Panc1 (cell line): ENCODE measurements at regions not wholly inside any gene's neighbourhood (a gene's known extent, or its start where the extent isn't known, plus 50 kb on each side); places are given as distances from the start of the nearest gene placed in this dataset.

Experiments used
- ATAC-seq: fragments of 200-7000 bp; cut with Tn5 transposase; 2 replicates; pipeline ENCODE4 v1.9.1; 2020; ENCODE audit warnings: mild to moderate bottlenecking, moderate library complexity
- BruUV-seq: library from RNA; stranded (reverse); fragments of 400-500 nt; replicated peaks from 2 replicates; lab custom pipeline; 2021; lab: Mats Ljungman, UMichigan
- CTCF ChIA-PET: fragments of 300-600 bp; sonication (Branson Sonifier 250); formaldehyde crosslinking; loops from one replicate; lab custom pipeline; 2022; ENCODE audit warnings: antibody characterized with exemption; lab: Charles Lee
- POLR2A ChIA-PET: fragments of 300-600 bp; sonication (Branson Sonifier 250); formaldehyde crosslinking; loops from one replicate; lab custom pipeline; 2022; ENCODE audit warnings: antibody characterized with exemption; lab: Charles Lee
- DNase-seq: peaks from one replicate; pipeline ENCODE4 v3.0.0-alpha.2; 2010; ENCODE audit warnings: low read depth, low spot score
- H3K27ac ChIP-seq: 2 replicates; pipeline ENCODE4 v1.5.1; 2011; ENCODE audit warnings: mild to moderate bottlenecking, low read length, inconsistent platforms
- H3K27me3 ChIP-seq: fragments of 200-500 bp; sonication (Bioruptor generic); 2 replicates; pipeline ENCODE4 v1.6.0; 2014; ENCODE audit warnings: low read length, inconsistent platforms; ENCODE audit not compliant: control insufficient read depth, insufficient read depth
- H3K36me3 ChIP-seq: fragments of 200-500 bp; sonication (Bioruptor generic); 2 replicates; pipeline ENCODE4 v1.5.1; 2014; ENCODE audit warnings: inconsistent platforms, mild to moderate bottlenecking, low read length, moderate library complexity; ENCODE audit not compliant: control insufficient read depth, insufficient read depth
- H3K4me1 ChIP-seq: 2 replicates; pipeline ENCODE4 v1.5.1; 2011; ENCODE audit warnings: inconsistent platforms, mild to moderate bottlenecking, low read length, moderate library complexity; ENCODE audit not compliant: control insufficient read depth, insufficient read depth
- H3K4me3 ChIP-seq, 2 experiments: 2 replicates each; pipeline ENCODE4 v1.5.1; 2011 to 2012; ENCODE audit warnings: low read depth in 2 of 2, low read length in 2 of 2, mild to moderate bottlenecking in 2 of 2, inconsistent platforms in 1 of 2, moderate library complexity in 1 of 2
- H3K9me3 ChIP-seq: fragments of 200-500 bp; sonication (Bioruptor generic); 2 replicates; pipeline ENCODE4 v1.5.1; 2014; ENCODE audit warnings: low read depth, mild to moderate bottlenecking, inconsistent platforms, low read length, moderate library complexity; ENCODE audit not compliant: control insufficient read depth, insufficient read depth
- POLR2AphosphoS5 ChIP-seq: IDR thresholded peaks from 2 replicates; pipeline ENCODE4 v1.6.1; 2012; ENCODE audit warnings: mild to moderate bottlenecking, low read depth, low read length, moderate library complexity
- SIN3A ChIP-seq: IDR thresholded peaks from 2 replicates; pipeline ENCODE4 v1.6.1; 2012; ENCODE audit warnings: low read depth, mild to moderate bottlenecking, low read length, moderate library complexity, borderline replicate concordance; ENCODE audit not compliant: insufficient read depth
- TCF7L2 ChIP-seq: IDR thresholded peaks from 2 replicates; pipeline ENCODE4 v1.6.1; 2011; ENCODE audit warnings: mild to moderate bottlenecking, low read depth, low read length, inconsistent platforms
- in situ Hi-C: cut with HindIII; loops from 2 replicates; pipeline ENCODE4 v1.10.0; 2016; ENCODE audit warnings: low sequenced_read_pairs, low pct_unique_long_range_greater_than_20kb
- intact Hi-C: fragments of 100-400 bp; cut with micrococcal nuclease; formaldehyde crosslinking; loops from one replicate; pipeline ENCODE4 v1.10.0; 2022; ENCODE audit not compliant: unreplicated experiment
- TF ChIP-seq, protein P1 (sequence below), 2 experiments: IDR thresholded peaks; 2 replicates each; pipeline ENCODE4 v1.6.1; 2011 to 2012; ENCODE audit warnings: low read depth in 2 of 2, control low read depth in 1 of 2, low read length in 1 of 2, mild to moderate bottlenecking in 1 of 2, moderate library complexity in 1 of 2; ENCODE audit not compliant: insufficient read depth in 1 of 2
- TF ChIP-seq, protein P2 (sequence below): fragments of 450-650 bp; IDR thresholded peaks from 2 replicates; pipeline ENCODE4 v1.5.1; 2017; ENCODE audit warnings: mild to moderate bottlenecking

DNA sequence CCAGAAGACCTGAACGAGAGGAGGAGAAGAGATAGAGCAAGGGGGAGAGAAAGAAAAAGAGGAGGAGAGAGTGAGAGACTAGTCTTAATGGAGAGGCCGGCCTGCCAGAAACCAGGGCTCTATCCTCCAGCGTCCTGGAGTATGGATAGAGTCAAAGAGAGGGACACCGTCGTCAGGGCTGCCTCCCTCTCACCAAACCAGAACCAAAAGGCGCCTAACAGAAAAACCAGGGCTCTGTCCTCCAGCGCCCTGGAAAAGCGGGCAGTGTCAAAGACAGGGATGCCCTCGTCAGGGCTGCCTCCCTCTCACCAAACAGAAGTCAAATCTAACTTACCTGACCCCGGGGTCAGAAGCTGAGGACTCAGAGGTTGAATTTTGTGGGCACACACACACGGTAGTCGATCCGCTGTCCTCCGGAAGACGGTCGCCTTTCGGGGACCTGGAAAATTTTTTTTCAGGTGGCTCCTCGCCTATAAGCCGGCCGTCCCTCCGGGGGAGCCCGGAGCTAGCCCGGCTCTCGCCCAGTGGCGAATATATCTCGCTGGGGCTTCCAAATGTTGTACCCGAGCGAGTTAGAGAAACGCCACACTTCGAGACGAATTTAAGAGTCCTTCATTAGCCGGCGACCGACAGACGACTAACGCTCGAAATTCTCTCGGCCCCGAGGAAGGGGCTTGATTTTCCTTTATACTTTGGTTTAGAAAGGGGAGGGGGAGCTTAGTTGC is 148.2 kb downstream of the TRIM27 start:
- Histone ChIP-seq H3K27ac (no peak overlapping the region), H3K27me3 (no peaks in the 10 kb centered on the region), H3K9me3 (no peaks in the 10 kb centered on the region), H3K4me3 (no peak overlapping the region), H3K36me3 (no peaks in the 10 kb centered on the region), H3K4me1 (peaks cover 12% of the 10 kb centered on the region)
- DNase-seq (no peak), ATAC-seq (no peak)
- TF ChIP-seq, protein P1, sequence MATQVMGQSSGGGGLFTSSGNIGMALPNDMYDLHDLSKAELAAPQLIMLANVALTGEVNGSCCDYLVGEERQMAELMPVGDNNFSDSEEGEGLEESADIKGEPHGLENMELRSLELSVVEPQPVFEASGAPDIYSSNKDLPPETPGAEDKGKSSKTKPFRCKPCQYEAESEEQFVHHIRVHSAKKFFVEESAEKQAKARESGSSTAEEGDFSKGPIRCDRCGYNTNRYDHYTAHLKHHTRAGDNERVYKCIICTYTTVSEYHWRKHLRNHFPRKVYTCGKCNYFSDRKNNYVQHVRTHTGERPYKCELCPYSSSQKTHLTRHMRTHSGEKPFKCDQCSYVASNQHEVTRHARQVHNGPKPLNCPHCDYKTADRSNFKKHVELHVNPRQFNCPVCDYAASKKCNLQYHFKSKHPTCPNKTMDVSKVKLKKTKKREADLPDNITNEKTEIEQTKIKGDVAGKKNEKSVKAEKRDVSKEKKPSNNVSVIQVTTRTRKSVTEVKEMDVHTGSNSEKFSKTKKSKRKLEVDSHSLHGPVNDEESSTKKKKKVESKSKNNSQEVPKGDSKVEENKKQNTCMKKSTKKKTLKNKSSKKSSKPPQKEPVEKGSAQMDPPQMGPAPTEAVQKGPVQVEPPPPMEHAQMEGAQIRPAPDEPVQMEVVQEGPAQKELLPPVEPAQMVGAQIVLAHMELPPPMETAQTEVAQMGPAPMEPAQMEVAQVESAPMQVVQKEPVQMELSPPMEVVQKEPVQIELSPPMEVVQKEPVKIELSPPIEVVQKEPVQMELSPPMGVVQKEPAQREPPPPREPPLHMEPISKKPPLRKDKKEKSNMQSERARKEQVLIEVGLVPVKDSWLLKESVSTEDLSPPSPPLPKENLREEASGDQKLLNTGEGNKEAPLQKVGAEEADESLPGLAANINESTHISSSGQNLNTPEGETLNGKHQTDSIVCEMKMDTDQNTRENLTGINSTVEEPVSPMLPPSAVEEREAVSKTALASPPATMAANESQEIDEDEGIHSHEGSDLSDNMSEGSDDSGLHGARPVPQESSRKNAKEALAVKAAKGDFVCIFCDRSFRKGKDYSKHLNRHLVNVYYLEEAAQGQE (IDR thresholded peaks at IDR 0.05; ENCODE audit: insufficient read depth in 1 of 2, low read depth in 2 of 2, low read length in 1 of 2), result no peak
- TF ChIP-seq POLR2AphosphoS5 (no peak), SIN3A (no peak), TCF7L2 (no peak)
- TF ChIP-seq, protein P2, sequence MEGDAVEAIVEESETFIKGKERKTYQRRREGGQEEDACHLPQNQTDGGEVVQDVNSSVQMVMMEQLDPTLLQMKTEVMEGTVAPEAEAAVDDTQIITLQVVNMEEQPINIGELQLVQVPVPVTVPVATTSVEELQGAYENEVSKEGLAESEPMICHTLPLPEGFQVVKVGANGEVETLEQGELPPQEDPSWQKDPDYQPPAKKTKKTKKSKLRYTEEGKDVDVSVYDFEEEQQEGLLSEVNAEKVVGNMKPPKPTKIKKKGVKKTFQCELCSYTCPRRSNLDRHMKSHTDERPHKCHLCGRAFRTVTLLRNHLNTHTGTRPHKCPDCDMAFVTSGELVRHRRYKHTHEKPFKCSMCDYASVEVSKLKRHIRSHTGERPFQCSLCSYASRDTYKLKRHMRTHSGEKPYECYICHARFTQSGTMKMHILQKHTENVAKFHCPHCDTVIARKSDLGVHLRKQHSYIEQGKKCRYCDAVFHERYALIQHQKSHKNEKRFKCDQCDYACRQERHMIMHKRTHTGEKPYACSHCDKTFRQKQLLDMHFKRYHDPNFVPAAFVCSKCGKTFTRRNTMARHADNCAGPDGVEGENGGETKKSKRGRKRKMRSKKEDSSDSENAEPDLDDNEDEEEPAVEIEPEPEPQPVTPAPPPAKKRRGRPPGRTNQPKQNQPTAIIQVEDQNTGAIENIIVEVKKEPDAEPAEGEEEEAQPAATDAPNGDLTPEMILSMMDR, result no peak
- POLR2A ChIA-PET, result no interaction called here
- CTCF ChIA-PET, result no interaction called here
- in situ Hi-C loops, result no loop called here
- BruUV-seq, result no TSS peak
- intact Hi-C loops, result no loop called here

DNA sequence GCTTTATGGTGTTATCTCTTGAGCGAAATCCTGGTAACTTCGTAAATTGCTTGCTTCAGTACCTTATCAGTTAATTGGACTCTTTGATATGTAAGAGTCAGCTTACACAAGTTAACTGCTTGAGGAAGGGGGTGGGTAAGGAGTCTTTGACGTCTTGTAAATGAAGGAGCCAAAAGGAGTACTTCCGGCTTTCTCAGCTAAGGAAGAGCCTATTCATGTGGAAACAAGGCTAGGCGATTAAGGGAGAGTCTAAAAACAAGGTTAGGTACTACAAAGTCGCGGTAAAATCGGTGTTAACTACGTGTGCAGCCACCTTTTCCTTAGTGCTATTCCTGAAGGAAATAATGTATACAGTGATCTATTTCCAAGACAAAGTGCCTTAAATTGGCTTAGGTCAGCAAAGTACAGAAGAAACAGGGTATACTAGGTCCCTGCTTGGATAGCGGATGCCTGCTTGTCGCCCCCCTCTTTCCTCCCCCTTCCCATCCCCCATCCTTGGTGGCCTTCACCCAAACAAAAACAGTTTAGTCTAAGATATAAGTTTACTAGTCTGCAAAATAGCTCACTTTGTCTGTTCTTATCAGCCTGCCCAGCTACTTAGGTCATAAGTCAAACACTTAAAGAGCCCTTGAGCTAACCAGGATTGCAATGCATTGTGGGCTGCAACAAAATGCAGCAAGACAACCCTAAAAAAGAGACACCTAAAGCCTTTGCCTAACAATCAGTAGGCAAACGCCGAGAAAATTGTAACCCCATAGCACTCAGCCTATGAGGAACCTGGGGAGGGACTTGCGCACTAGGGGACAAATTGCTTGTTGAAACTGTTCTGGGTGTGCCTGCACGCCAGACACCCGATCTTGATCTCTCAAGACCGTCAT is 147.3 kb downstream of the TRIM27 start:
- in situ Hi-C loops (no loop called here), intact Hi-C loops (no loop called here)
- H3K36me3 ChIP-seq, result no peaks in the 10 kb centered on the region
- no peaks in the 10 kb centered on the region for H3K9me3 ChIP-seq
- ATAC-seq (peak; percentile 40), DNase-seq (no peak)
- TF ChIP-seq, protein P2, result no peak
- TF ChIP-seq, protein P1 (IDR thresholded peaks at IDR 0.05; ENCODE audit: insufficient read depth in 1 of 2, low read depth in 2 of 2, low read length in 1 of 2), result no peak
- no peak for TF ChIP-seq POLR2AphosphoS5
- no peak for TF ChIP-seq SIN3A
- no peak for TF ChIP-seq TCF7L2
- peak overlapping the region; percentile 8 to 44; a peak in 3 of 4 replicates for H3K4me3 ChIP-seq
- ChIA-PET POLR2A (no interaction called here), CTCF (interaction anchor here (0.6 kb wide), 1 partner anchor 48 kb away, joined by 4 read pairs; no protein-coding TSS in a partner anchor)
- peaks cover 12% of the 10 kb centered on the region for H3K4me1 ChIP-seq
- H3K27me3 ChIP-seq, result no peaks in the 10 kb centered on the region
- H3K27ac ChIP-seq, result no peak overlapping the region
- BruUV-seq, result no TSS peak
